GM12875 (cell line): ENCODE measurements at regions not wholly inside any gene's neighbourhood (a gene's known extent, or its start where the extent isn't known, plus 50 kb on each side); places are given as distances from the start of the nearest gene placed in this dataset.

ENCODE experiments used
- H3K4me3 ChIP-seq: one replicate; pipeline ENCODE4 v1.5.1; 2011; ENCODE audit warnings: low read depth, low read length, control low read depth
- CTCF ChIP-seq: IDR thresholded peaks from 2 replicates; pipeline ENCODE4 v1.5.1; 2011; ENCODE audit warnings: low read depth, mild to moderate bottlenecking, control low read depth, inconsistent platforms, low read length, moderate library complexity, borderline replicate concordance; ENCODE audit not compliant: insufficient read depth

GRCh38 chr3:35078780-35079179, 560.5 kb upstream of the ARPP21 start:
- no peak for TF ChIP-seq CTCF
- no peak overlapping the region for H3K4me3 ChIP-seq

- H3K4me3 ChIP-seq = no peak overlapping the region
- TF ChIP-seq CTCF = no peak
Observed at GRCh38 chr3:35079403-35079802, 559.9 kb upstream of the ARPP21 start.

DNA sequence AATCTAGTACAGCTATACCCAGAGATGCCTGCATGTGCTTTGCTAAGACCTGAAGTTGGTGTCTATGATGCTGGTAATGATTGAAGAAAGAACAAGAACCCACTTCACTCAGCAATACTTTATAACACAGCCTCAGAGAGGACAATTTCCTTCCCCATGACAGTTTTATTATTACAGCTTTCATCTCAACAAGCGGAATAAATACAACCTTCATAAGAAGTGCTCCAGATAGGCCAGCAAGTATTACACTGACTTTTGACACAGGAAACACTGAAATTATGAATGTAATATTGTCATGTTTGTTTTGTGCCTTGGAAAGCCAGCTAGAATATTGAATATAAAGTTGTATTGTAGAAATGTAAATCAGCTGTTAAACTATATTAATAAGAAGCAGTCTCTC, 557.4 kb upstream of the ARPP21 start:
- no peak for TF ChIP-seq CTCF

GRCh38 chr3:35088943-35089342, 550.4 kb upstream of the ARPP21 start:
- no peak for TF ChIP-seq CTCF
- H3K4me3 ChIP-seq = no peak overlapping the region

More for the DNA sequence above, 557.4 kb upstream of the ARPP21 start:
- H3K4me3 ChIP-seq = no peak overlapping the region

DNA sequence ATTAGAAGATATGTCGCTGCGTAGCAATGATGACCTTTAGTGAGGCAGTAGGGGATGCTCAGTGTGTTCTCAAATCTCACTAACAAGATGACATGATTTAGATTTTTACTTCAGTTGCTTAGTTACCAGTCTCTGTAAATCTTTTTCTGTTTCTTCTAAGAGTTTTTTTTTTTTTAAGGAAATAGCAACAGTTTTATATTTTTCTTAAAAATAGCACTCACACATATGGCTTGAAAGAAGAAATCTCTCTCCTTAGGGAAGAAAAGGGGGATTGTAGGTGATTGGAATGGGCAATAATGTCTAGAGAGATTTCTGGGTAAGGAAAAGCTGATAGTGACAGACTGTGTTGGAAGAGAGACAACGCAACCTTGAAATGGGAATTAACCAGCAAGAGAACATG, 524.6 kb upstream of the ARPP21 start:
- no peak for TF ChIP-seq CTCF
- no peak overlapping the region for H3K4me3 ChIP-seq

DNA sequence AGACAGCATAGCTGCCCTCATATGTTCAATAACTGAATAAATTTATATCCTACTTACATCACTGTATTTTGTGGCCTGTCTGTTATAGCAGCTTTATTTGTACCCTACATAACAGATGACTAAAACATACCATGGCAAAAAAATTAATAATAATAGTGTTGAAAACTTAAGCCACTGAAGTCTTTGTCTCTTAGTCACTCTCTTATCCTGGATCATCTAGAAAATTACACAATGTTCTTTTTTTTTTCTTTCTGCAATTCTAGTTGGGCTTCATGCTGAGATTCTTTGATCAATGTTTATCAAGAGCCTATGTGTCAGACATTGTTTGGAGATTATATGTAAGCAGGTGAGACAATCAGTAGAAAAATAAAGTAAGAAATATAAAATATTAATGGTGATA, 519.3 kb upstream of the ARPP21 start:
- no peak for TF ChIP-seq CTCF
- no peak overlapping the region for H3K4me3 ChIP-seq

- TF ChIP-seq CTCF = no peak
- H3K4me3 ChIP-seq = no peak overlapping the region
Observed at GRCh38 chr3:35137612-35138011, 501.7 kb upstream of the ARPP21 start.
